WTC11 (cell line): ENCODE measurements at regions not wholly inside any gene's neighbourhood (a gene's known extent, or its start where the extent isn't known, plus 50 kb on each side); places are given as distances from the start of the nearest gene placed in this dataset.

Source experiments
- ATAC-seq: fragments of 200-7000 bp; cut with Tn5 transposase; 2 replicates; pipeline ENCODE4 v1.10.0; 2021; ENCODE audit warnings: mild to moderate bottlenecking, moderate library complexity
- CTCF ChIA-PET: fragments of 300-600 bp; sonication (Branson Sonifier 250); formaldehyde crosslinking; loops from one replicate; lab custom pipeline; 2021; ENCODE audit warnings: antibody characterized with exemption; lab: Charles Lee
- POLR2A ChIA-PET: fragments of 350-600 bp; sonication (Branson Sonifier 250); formaldehyde crosslinking; loops from one replicate; lab custom pipeline; 2021; ENCODE audit warnings: antibody characterized with exemption; lab: Charles Lee
- DNase-seq: peaks from one replicate; pipeline ENCODE4 v3.0.0; 2021; ENCODE audit warnings: low spot score
- H3K27ac Mint-ChIP-seq: 2 replicates; pipeline ENCODE4 v1.8.0; 2021; ENCODE audit warnings: mixed read lengths
- H3K27me3 Mint-ChIP-seq: 2 replicates; pipeline ENCODE4 v1.8.0; 2021; ENCODE audit warnings: low read depth, mild to moderate bottlenecking, moderate library complexity, mixed read lengths
- H3K36me3 Mint-ChIP-seq: 2 replicates; pipeline ENCODE4 v1.8.0; 2021; ENCODE audit warnings: mixed read lengths
- H3K4me1 Mint-ChIP-seq: 2 replicates; pipeline ENCODE4 v1.8.0; 2022; ENCODE audit warnings: mixed read lengths
- H3K4me3 Mint-ChIP-seq: 2 replicates; pipeline ENCODE4 v1.8.0; 2021; ENCODE audit warnings: mild to moderate bottlenecking, moderate library complexity, mixed read lengths
- H3K9me3 Mint-ChIP-seq: 2 replicates; pipeline ENCODE4 v1.8.0; 2021; ENCODE audit warnings: mixed read lengths
- ATF6 ChIP-seq: sonication (generic); formaldehyde crosslinking; IDR thresholded peaks from 2 replicates; pipeline ENCODE4 v1.8.1; 2023; ENCODE audit warnings: mild to moderate bottlenecking, missing genetic modification reagents
- EMX1 ChIP-seq: fragments of 250-450 bp; sonication (Bioruptor Pico); IDR thresholded peaks from 2 replicates; pipeline ENCODE4 v1.8.0; 2021; ENCODE audit warnings: mild to moderate bottlenecking
- ESRRA ChIP-seq: sonication (generic); formaldehyde crosslinking; IDR thresholded peaks from 2 replicates; pipeline ENCODE4 v1.8.1; 2022; ENCODE audit warnings: mild to moderate bottlenecking, missing genetic modification reagents, borderline replicate concordance
- ETV6 ChIP-seq: sonication (generic); formaldehyde crosslinking; IDR thresholded peaks from 2 replicates; pipeline ENCODE4 v1.8.1; 2022; ENCODE audit warnings: mild to moderate bottlenecking, missing genetic modification reagents
- GTF2I ChIP-seq: fragments of 250-450 bp; sonication (Bioruptor Pico); conservative IDR thresholded peaks from 2 replicates; pipeline ENCODE4 v1.4.0; 2021; ENCODE audit warnings: mild to moderate bottlenecking
- MYBL2 ChIP-seq: sonication (generic); formaldehyde crosslinking; IDR thresholded peaks from 2 replicates; pipeline ENCODE4 v1.8.1; 2023; ENCODE audit warnings: mild to moderate bottlenecking, moderate library complexity, missing genetic modification reagents
- NFATC4 ChIP-seq: fragments of 250-450 bp; sonication (Bioruptor Pico); IDR thresholded peaks from 2 replicates; pipeline ENCODE4 v1.9.0; 2021; ENCODE audit warnings: mild to moderate bottlenecking
- NFE2L1 ChIP-seq: sonication (generic); formaldehyde crosslinking; IDR thresholded peaks from 2 replicates; pipeline ENCODE4 v1.8.1; 2023; ENCODE audit warnings: missing genetic modification reagents
- NR2C2 ChIP-seq: sonication (generic); formaldehyde crosslinking; IDR thresholded peaks from 2 replicates; pipeline ENCODE4 v1.8.0; 2022; ENCODE audit warnings: mild to moderate bottlenecking, missing genetic modification reagents
- NR3C1 ChIP-seq: sonication (generic); formaldehyde crosslinking; conservative IDR thresholded peaks from 2 replicates; pipeline ENCODE4 v1.8.1; 2023; ENCODE audit warnings: low read depth, mild to moderate bottlenecking, missing genetic modification reagents
- OVOL2 ChIP-seq: fragments of 250-450 bp; sonication (Bioruptor Pico); IDR thresholded peaks from 2 replicates; pipeline ENCODE4 v1.9.0; 2021; ENCODE audit warnings: mild to moderate bottlenecking, borderline replicate concordance
- PREB ChIP-seq: sonication (generic); formaldehyde crosslinking; IDR thresholded peaks from 2 replicates; pipeline ENCODE4 v1.8.1; 2022; ENCODE audit warnings: mild to moderate bottlenecking, missing genetic modification reagents, moderate library complexity, borderline replicate concordance
- PRRX2 ChIP-seq: fragments of 250-450 bp; sonication (Bioruptor Pico); IDR thresholded peaks from 2 replicates; pipeline ENCODE4 v1.8.0; 2021; ENCODE audit warnings: mild to moderate bottlenecking
- RORB ChIP-seq: fragments of 250-450 bp; sonication (Bioruptor Pico); IDR thresholded peaks from 2 replicates; pipeline ENCODE4 v1.9.0; 2021; ENCODE audit warnings: mild to moderate bottlenecking
- SOX15 ChIP-seq: fragments of 250-450 bp; sonication (Bioruptor Pico); IDR thresholded peaks from 2 replicates; pipeline ENCODE4 v1.9.0; 2021; ENCODE audit warnings: mild to moderate bottlenecking
- STAT6 ChIP-seq: sonication (generic); formaldehyde crosslinking; conservative IDR thresholded peaks from 2 replicates; pipeline ENCODE4 v1.8.1; 2023; ENCODE audit warnings: mild to moderate bottlenecking, low read depth, missing genetic modification reagents, moderate library complexity
- TEAD1 ChIP-seq: sonication (generic); formaldehyde crosslinking; IDR thresholded peaks from 2 replicates; pipeline ENCODE4 v1.8.0; 2022; ENCODE audit warnings: mild to moderate bottlenecking, missing genetic modification reagents
- TEAD4 ChIP-seq: sonication (generic); formaldehyde crosslinking; IDR thresholded peaks from 2 replicates; pipeline ENCODE4 v1.8.0; 2022; ENCODE audit warnings: mild to moderate bottlenecking, missing genetic modification reagents
- TP53 ChIP-seq: sonication (generic); formaldehyde crosslinking; IDR thresholded peaks from 2 replicates; pipeline ENCODE4 v1.8.1; 2023; ENCODE audit warnings: mild to moderate bottlenecking, missing genetic modification reagents
- USF1 ChIP-seq: sonication (generic); formaldehyde crosslinking; IDR thresholded peaks from 2 replicates; pipeline ENCODE4 v1.8.0; 2022; ENCODE audit warnings: mild to moderate bottlenecking, missing genetic modification reagents
- USF2 ChIP-seq: sonication (generic); formaldehyde crosslinking; IDR thresholded peaks from 2 replicates; pipeline ENCODE4 v1.8.1; 2023; ENCODE audit warnings: mild to moderate bottlenecking, missing genetic modification reagents, moderate library complexity
- ZMAT4 ChIP-seq: fragments of 250-450 bp; sonication (Bioruptor Pico); IDR thresholded peaks from 2 replicates; pipeline ENCODE4 v1.9.0; 2021; ENCODE audit warnings: mild to moderate bottlenecking
- ZNF121 ChIP-seq: sonication (generic); formaldehyde crosslinking; IDR thresholded peaks from 2 replicates; pipeline ENCODE4 v1.8.0; 2023; ENCODE audit warnings: missing genetic modification reagents
- ZNF138 ChIP-seq: sonication (generic); formaldehyde crosslinking; conservative IDR thresholded peaks from 2 replicates; pipeline ENCODE4 v1.8.1; 2022; ENCODE audit warnings: mild to moderate bottlenecking, moderate library complexity, missing genetic modification reagents
- ZNF317 ChIP-seq: sonication (generic); formaldehyde crosslinking; IDR thresholded peaks from 2 replicates; pipeline ENCODE4 v1.8.1; 2023; ENCODE audit warnings: low read depth, mild to moderate bottlenecking, moderate library complexity, missing genetic modification reagents, borderline replicate concordance
- ZNF423 ChIP-seq: fragments of 250-450 bp; sonication (Bioruptor Pico); IDR thresholded peaks from 2 replicates; pipeline ENCODE4 v2.1.2; 2022; ENCODE audit warnings: mild to moderate bottlenecking, moderate library complexity
- ZNF671 ChIP-seq: fragments of 250-450 bp; sonication (Bioruptor Pico); IDR thresholded peaks from 2 replicates; pipeline ENCODE4 v1.8.0; 2021; ENCODE audit warnings: mild to moderate bottlenecking

- no peak for ATAC-seq
- no peak for DNase-seq
- H3K36me3 Mint-ChIP-seq, result peaks cover 48% of the 10 kb centered on the region
- H3K27ac Mint-ChIP-seq, result no peak overlapping the region
- no peak overlapping the region for H3K4me3 Mint-ChIP-seq
- CTCF ChIA-PET, result no interaction called here
- TF ChIP-seq PRRX2 (CRISPR knock-in tag), result no peak
- TF ChIP-seq ZNF121 (CRISPR knock-in tag), result no peak
- TF ChIP-seq ESRRA (CRISPR knock-in tag), result no peak
- TF ChIP-seq NR3C1, result no peak
- TF ChIP-seq USF1, result no peak
- TF ChIP-seq OVOL2 (CRISPR knock-in tag), result no peak
- TF ChIP-seq ETV6 (CRISPR knock-in tag), result no peak
- no peak for TF ChIP-seq GTF2I (CRISPR knock-in tag)
- no peak for TF ChIP-seq ZNF317
- no peak for TF ChIP-seq MYBL2 (CRISPR knock-in tag)
- no peak for TF ChIP-seq NFE2L1 (CRISPR knock-in tag)
- no peak for TF ChIP-seq USF2 (CRISPR knock-in tag)
- TF ChIP-seq ATF6 (CRISPR knock-in tag), result no peak
- TF ChIP-seq EMX1 (CRISPR knock-in tag), result no peak
- no peak for TF ChIP-seq STAT6
- TF ChIP-seq NR2C2 (CRISPR knock-in tag), result no peak
- TF ChIP-seq NFATC4 (CRISPR knock-in tag), result no peak
- TF ChIP-seq, all 79 proteins: peak for 0
- POLR2A ChIA-PET, result no interaction called here
- no peaks in the 10 kb centered on the region for H3K4me1 Mint-ChIP-seq
- no peaks in the 10 kb centered on the region; the same call in 1 of the 2 replicates for H3K27me3 Mint-ChIP-seq
- peaks cover 77% of the 10 kb centered on the region for H3K9me3 Mint-ChIP-seq
These were observed 376.8 kb downstream of the EDEM1 start for GRCh38 chr3:5564278-5564666.

GRCh38 chr3:5565026-5565425 lies 377.5 kb downstream of the EDEM1 start:
- no peak for DNase-seq
- TF ChIP-seq ZNF138 (CRISPR knock-in tag), result no peak
- TF ChIP-seq RORB (CRISPR knock-in tag), result no peak
- TF ChIP-seq NR3C1, result no peak
- no peak for TF ChIP-seq GTF2I (CRISPR knock-in tag)
- no peak for TF ChIP-seq TEAD4 (CRISPR knock-in tag)
- TF ChIP-seq ZNF671, result no peak
- TF ChIP-seq PREB, result no peak
- TF ChIP-seq ZNF423 (CRISPR knock-in tag), result no peak
- no peak for TF ChIP-seq TEAD1 (CRISPR knock-in tag)
- TF ChIP-seq SOX15 (CRISPR knock-in tag), result no peak
- TF ChIP-seq OVOL2 (CRISPR knock-in tag), result no peak
- TF ChIP-seq ZMAT4, result no peak
- TF ChIP-seq TP53 (CRISPR knock-in tag), result no peak
- no peak for TF ChIP-seq USF1
- TF ChIP-seq ATF6 (CRISPR knock-in tag), result no peak

More at GRCh38 chr3:5565026-5565425, 377.5 kb downstream of the EDEM1 start:
- Mint-ChIP-seq H3K4me1 (no peaks in the 10 kb centered on the region), H3K27ac (no peak overlapping the region), H3K4me3 (no peak overlapping the region), H3K36me3 (peaks cover 44% of the 10 kb centered on the region), H3K9me3 (peaks cover 69% of the 10 kb centered on the region), H3K27me3 (no peaks in the 10 kb centered on the region; the same call in 1 of the 2 replicates)
- POLR2A ChIA-PET, result no interaction called here
- CTCF ChIA-PET, result interaction anchor here (1.1 kb wide), 1 partner anchor 15 kb away, joined by 3 read pairs; no protein-coding TSS in a partner anchor
- ATAC-seq, result no peak
